Occipital lobe (tissue), 1 donor: ENCODE measurements at regions not wholly inside any gene's neighbourhood (a gene's known extent, or its start where the extent isn't known, plus 50 kb on each side); places are given as distances from the start of the nearest gene placed in this dataset.

Experiments
- DNase-seq: peaks from one replicate; lab custom pipeline; 2025; lab: John Stamatoyannopoulos, UW

- no peak for DNase-seq
Measured at GRCh38 chr2:7800031-7800430, 881.8 kb upstream of the ID2 start.

- DNase-seq = no peak
Measured at GRCh38 chr2:7801212-7801611, 880.6 kb upstream of the ID2 start.

GRCh38 chr2:7803515-7803914 is 878.3 kb upstream of the ID2 start:
- no peak for DNase-seq

- DNase-seq = no peak
Measured at GRCh38 chr2:7809640-7810039, 872.2 kb upstream of the ID2 start.

- DNase-seq = no peak
Measured at GRCh38 chr2:7811073-7811472, 870.8 kb upstream of the ID2 start.

GRCh38 chr2:7812231-7812995 is 869.4 kb upstream of the ID2 start:
- DNase-seq = no peak

GRCh38 chr2:7813541-7814292 is 868.1 kb upstream of the ID2 start:
- no peak for DNase-seq

GRCh38 chr2:7815726-7816125 is 866.1 kb upstream of the ID2 start:
- no peak for DNase-seq

GRCh38 chr2:7816233-7816632 is 865.6 kb upstream of the ID2 start:
- no peak for DNase-seq

- no peak for DNase-seq
Measured at GRCh38 chr2:7816944-7817343, 864.9 kb upstream of the ID2 start.

GRCh38 chr2:7819316-7819715 is 862.5 kb upstream of the ID2 start:
- no peak for DNase-seq

- DNase-seq = no peak
Measured at GRCh38 chr2:7819850-7820249, 862.0 kb upstream of the ID2 start.

- DNase-seq = no peak
Measured at GRCh38 chr2:7824211-7824610, 857.6 kb upstream of the ID2 start.

GRCh38 chr2:7825591-7826312 is 856.1 kb upstream of the ID2 start:
- no peak for DNase-seq

GRCh38 chr2:7826656-7827055 is 855.2 kb upstream of the ID2 start:
- DNase-seq = no peak

- no peak for DNase-seq
Measured at GRCh38 chr2:7829241-7829640, 852.6 kb upstream of the ID2 start.

GRCh38 chr2:7830616-7831015 is 851.2 kb upstream of the ID2 start:
- DNase-seq = no peak

GRCh38 chr2:7835151-7835550 is 846.7 kb upstream of the ID2 start:
- no peak for DNase-seq

- no peak for DNase-seq
Measured at GRCh38 chr2:7835693-7836680, 845.9 kb upstream of the ID2 start.

- DNase-seq = no peak
Measured at GRCh38 chr2:7837237-7837760, 844.6 kb upstream of the ID2 start.

GRCh38 chr2:7838669-7839068 is 843.2 kb upstream of the ID2 start:
- DNase-seq = no peak
